Heart left ventricle (tissue), 16 donors: ENCODE measurements at regions not wholly inside any gene's neighbourhood (a gene's known extent, or its start where the extent isn't known, plus 50 kb on each side); places are given as distances from the start of the nearest gene placed in this dataset.

Experiments
- ATAC-seq, 4 donors: fragments of 200-7000 bp; cut with Tn5 transposase; one replicate each; pipeline ENCODE4 v1.9.1; 2020 to 2022; ENCODE audit warnings: moderate library complexity in 4 of 4, mild to moderate bottlenecking in 3 of 4, moderate number of reproducible peaks in 1 of 4
- DNase-seq, 5 donors: peaks; one replicate each; pipeline ENCODE4 v3.0.0-alpha.2; 2020
- H3K27ac ChIP-seq, 12 donors: fragments of 200-600 bp; sonication (generic) in 4 of 12; one replicate each; pipeline versions ENCODE4 v1.5.0 to v1.8.0; 2016 to 2022; ENCODE audit warnings: mild to moderate bottlenecking in 2 of 12
- H3K27me3 ChIP-seq, 9 donors: fragments of 200-600 bp; sonication (generic) in 2 of 9; one replicate each; pipeline versions ENCODE4 v1.5.1 to v1.8.0; 2016 to 2022; ENCODE audit warnings: mild to moderate bottlenecking in 3 of 9
- H3K36me3 ChIP-seq, 9 donors: fragments of 200-600 bp; sonication (generic) in 2 of 9; one replicate each; pipeline versions ENCODE4 v1.5.0 to v1.8.0; 2018 to 2022; ENCODE audit warnings: mild to moderate bottlenecking in 2 of 9
- H3K4me1 ChIP-seq, 12 donors: fragments of 200-600 bp; sonication (generic) in 4 of 12; one replicate each; pipeline versions ENCODE4 v1.5.0 to v1.8.0; 2016 to 2022; ENCODE audit warnings: mild to moderate bottlenecking in 3 of 12
- H3K4me3 ChIP-seq, 12 donors: fragments of 200-600 bp; sonication (generic) in 4 of 12; one replicate each; pipeline versions ENCODE4 v1.5.0 to v1.8.0; 2017 to 2022; ENCODE audit warnings: mild to moderate bottlenecking in 9 of 12, moderate library complexity in 4 of 12
- H3K9me3 ChIP-seq, 12 donors: fragments of 200-600 bp; sonication (generic) in 4 of 12; one replicate each; pipeline versions ENCODE4 v1.5.0 to v1.8.0; 2016 to 2022; ENCODE audit warnings: mild to moderate bottlenecking in 1 of 12
- POLR2A ChIP-seq, 2 donors: fragments of 450-650 bp; IDR thresholded peaks; one replicate each; pipeline ENCODE4 v1.6.1; 2017; ENCODE audit warnings: antibody characterized with exemption in 2 of 2, mild to moderate bottlenecking in 2 of 2, moderate library complexity in 2 of 2
- WGBS, 4 donors: extraction: QIAGEN DNeasy Blood & Tissue Kit in 2 of 4; methylation state at CpG; one replicate each; pipeline versions ENCODE4 v1.1.5 to v1.1.7; 2013 to 2018; 5-methylcytosine and 5-hydroxymethylcytosine counted together
- intact Hi-C, 10 donors: fragments of 100-400 bp; cut with DNase I; formaldehyde crosslinking; loops; one replicate each; pipeline versions ENCODE4 v1.11.1 to v1.14.2; 2022
- TF ChIP-seq, protein P1 (sequence below), 12 donors: fragments of 200-600 bp; sonication (generic) in 4 of 12; IDR thresholded peaks; one replicate each; pipeline versions ENCODE4 v1.5.0 to v1.8.0; 2018 to 2022; ENCODE audit warnings: antibody characterized with exemption in 12 of 12, mild to moderate bottlenecking in 5 of 12
- donor health status: ischemic (EF 13 %, LVEDD 7.1; RV severe dilation, severe dysfunction).
- donor health status: healthy with polysubstance abuse.
- donor health status: DM: no; HTN: yes; CAD: no.
- donor health status: DM: no; HTN: no; CAD: no.
- donor health status: ischemic (EF 25% LVEDD 6.9; RV normal size, moderate dysfunction).
- donor health status: ischemic (EF 25% LVEDD 5.7; RV mildly dilated, moderate dysfunction).
- donor health status: healthy.
- donor health status: DM: yes; HTN: yes; CAD: no.
- donor health status: ischemic (EF 35%, LVEDD 5.7; RV mildly dilated, moderate dysfunction).
- donor health status: nonischemic (EF 11% LVEDD 7.7; RV severe dilation, severe dysfunction).
- donor health status: DM: yes; HTN: yes; CAD: no.
- donor health status: PGD.
- donor health status: ischemic (EF 29% LVEDD 5.4; RV normal size, mild dysfunction).
- donor health status: nonischemic (EF 23%, LVEDD 6.1; RV moderate dilation, normal function).

DNA sequence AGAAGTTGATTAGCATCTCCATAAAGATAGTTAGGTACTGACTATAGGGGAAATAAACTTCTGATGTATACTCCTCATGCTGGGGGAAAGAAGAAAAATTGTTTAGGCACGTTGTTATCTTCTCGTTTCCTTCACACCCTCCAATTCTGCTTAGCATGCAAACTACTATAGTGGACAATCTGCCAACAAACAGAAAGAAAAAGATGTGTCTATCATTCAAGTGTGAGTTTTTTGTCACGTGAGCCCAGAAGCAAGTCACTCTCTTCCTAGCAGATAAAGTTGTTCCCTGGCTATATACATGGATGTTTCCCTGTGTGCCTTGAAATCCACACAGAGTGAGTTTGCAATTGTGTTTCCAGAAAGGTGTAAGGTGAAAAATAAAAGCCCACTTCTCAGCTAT is 318.4 kb downstream of the CWC27 start:
- H3K36me3 ChIP-seq: no peaks in the 10 kb centered on the region
- ATAC-seq: no peak
- H3K27me3 ChIP-seq: no peaks in the 10 kb centered on the region
- H3K4me3 ChIP-seq: no peak overlapping the region
- intact Hi-C loops: no loop called here
- no peak for DNase-seq
- TF ChIP-seq, protein P1, sequence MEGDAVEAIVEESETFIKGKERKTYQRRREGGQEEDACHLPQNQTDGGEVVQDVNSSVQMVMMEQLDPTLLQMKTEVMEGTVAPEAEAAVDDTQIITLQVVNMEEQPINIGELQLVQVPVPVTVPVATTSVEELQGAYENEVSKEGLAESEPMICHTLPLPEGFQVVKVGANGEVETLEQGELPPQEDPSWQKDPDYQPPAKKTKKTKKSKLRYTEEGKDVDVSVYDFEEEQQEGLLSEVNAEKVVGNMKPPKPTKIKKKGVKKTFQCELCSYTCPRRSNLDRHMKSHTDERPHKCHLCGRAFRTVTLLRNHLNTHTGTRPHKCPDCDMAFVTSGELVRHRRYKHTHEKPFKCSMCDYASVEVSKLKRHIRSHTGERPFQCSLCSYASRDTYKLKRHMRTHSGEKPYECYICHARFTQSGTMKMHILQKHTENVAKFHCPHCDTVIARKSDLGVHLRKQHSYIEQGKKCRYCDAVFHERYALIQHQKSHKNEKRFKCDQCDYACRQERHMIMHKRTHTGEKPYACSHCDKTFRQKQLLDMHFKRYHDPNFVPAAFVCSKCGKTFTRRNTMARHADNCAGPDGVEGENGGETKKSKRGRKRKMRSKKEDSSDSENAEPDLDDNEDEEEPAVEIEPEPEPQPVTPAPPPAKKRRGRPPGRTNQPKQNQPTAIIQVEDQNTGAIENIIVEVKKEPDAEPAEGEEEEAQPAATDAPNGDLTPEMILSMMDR (IDR thresholded peaks at IDR 0.05): no peak
- TF ChIP-seq POLR2A (IDR thresholded peaks at IDR 0.05): no peak
- WGBS, 4 donors: 41 to 56% (median 45%) methylated on average over 3 of the region's 3 CpGs
- no peak overlapping the region for H3K27ac ChIP-seq
- no peaks in the 10 kb centered on the region for H3K4me1 ChIP-seq
- H3K9me3 ChIP-seq: peaks cover 0 to 7% (median 0%) of the 10 kb centered on the region in 12 donors

DNA sequence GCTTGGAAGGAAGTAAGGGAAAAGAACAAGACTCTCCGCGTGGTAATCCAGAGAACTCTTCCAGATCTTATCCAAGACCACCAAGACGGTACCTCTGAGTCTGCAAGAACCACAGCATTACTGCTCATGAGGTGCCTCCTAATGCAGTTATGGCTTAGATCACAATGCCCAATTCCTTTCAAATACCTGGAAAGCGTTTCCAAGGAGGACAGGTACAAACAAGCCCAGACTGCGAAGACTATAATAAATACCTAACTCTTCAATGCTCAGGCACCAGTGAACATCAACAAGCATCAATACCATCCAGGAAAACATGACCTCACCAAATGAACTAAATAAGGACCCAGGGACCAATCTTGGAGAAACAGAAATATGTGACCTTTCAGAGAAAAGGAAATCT is 325.5 kb downstream of the CWC27 start:
- H3K9me3 ChIP-seq: peaks cover 0 to 7% (median 0%) of the 10 kb centered on the region in 12 donors
- no peak for DNase-seq
- no peaks in the 10 kb centered on the region for H3K36me3 ChIP-seq
- TF ChIP-seq, protein P1 (IDR thresholded peaks at IDR 0.05): no peak
- no peak for TF ChIP-seq POLR2A (IDR thresholded peaks at IDR 0.05)
- no peaks in the 10 kb centered on the region for H3K4me1 ChIP-seq
- no peak for ATAC-seq
- H3K4me3 ChIP-seq: no peak overlapping the region
- 76 to 98% (median 77%) methylated on average over 4 to 5 of the region's 5 CpGs for WGBS, 4 donors
- no peaks in the 10 kb centered on the region for H3K27me3 ChIP-seq
- intact Hi-C loops: loop anchor here in 2 of 10 donors (10.0 kb wide), 2 partner anchors 279 to 289 kb away; no protein-coding TSS in a partner anchor
- H3K27ac ChIP-seq: no peak overlapping the region

GRCh38 chr5:65098393-65098792 is 329.7 kb downstream of the CWC27 start:
- Histone ChIP-seq H3K27me3 (no peaks in the 10 kb centered on the region), H3K36me3 (no peaks in the 10 kb centered on the region), H3K9me3 (no peaks in the 10 kb centered on the region), H3K4me3 (no peak overlapping the region), H3K4me1 (peaks cover 0 to 18% (median 6%) of the 10 kb centered on the region in 12 donors), H3K27ac (no peak overlapping the region)
- DNase-seq: no peak
- TF ChIP-seq, protein P1 (IDR thresholded peaks at IDR 0.05): no peak
- TF ChIP-seq POLR2A (IDR thresholded peaks at IDR 0.05): no peak
- no peak for ATAC-seq
- 76 to 81% (median 80%) methylated on average over 3 of the region's 3 CpGs for WGBS, 4 donors
- intact Hi-C loops: loop anchor here in 2 of 10 donors (10.0 kb wide), 2 partner anchors 284 to 294 kb away; no protein-coding TSS in a partner anchor
